SK-N-SH (cell line): ENCODE measurements at regions not wholly inside any gene's neighbourhood (a gene's known extent, or its start where the extent isn't known, plus 50 kb on each side); places are given as distances from the start of the nearest gene placed in this dataset.

Experiments
- CTCF ChIA-PET: fragments of 300-600, 350-600 bp; formaldehyde crosslinking; extraction: SDS; loops from one replicate; lab custom pipeline; 2021; lab: Yijun Ruan, JAX
- POLR2A ChIA-PET: fragments of 350-600 bp; sonication (Branson Sonifier 250); formaldehyde crosslinking; extraction: SDS; loops from one replicate; lab custom pipeline; 2020; ENCODE audit warnings: antibody characterized with exemption, inconsistent platforms; lab: Yijun Ruan, JAX
- DNase-seq: peaks from one replicate; pipeline ENCODE4 v3.0.0; 2012
- H2AFZ ChIP-seq: fragments of 200-600 bp; sonication (generic); 2 replicates; pipeline ENCODE4 v1.8.1; 2016; ENCODE audit warnings: antibody characterized with exemption, mild to moderate bottlenecking, low read depth
- H3F3A ChIP-seq: fragments of 200-600 bp; sonication (generic); replicated peaks from 2 replicates; pipeline ENCODE3; 2016; ENCODE audit warnings: antibody characterized with exemption, mild to moderate bottlenecking; ENCODE audit not compliant: insufficient read depth
- H3K27ac ChIP-seq, 2 experiments: fragments of 200-500 bp in 1 of 2; fragments of 200-600 bp in 1 of 2; sonication (Bioruptor generic) in 1 of 2; sonication (generic), shearing (Covaris generic) in 1 of 2; 2 replicates each; pipeline versions ENCODE4 v1.5.1 to v1.6.1; 2014 to 2016; ENCODE audit warnings: low read depth in 2 of 2, inconsistent platforms in 1 of 2, low read length in 1 of 2, mild to moderate bottlenecking in 1 of 2, mixed read lengths in 1 of 2
- H3K27me3 ChIP-seq: fragments of 200-600 bp; sonication (generic), shearing (Covaris generic); 2 replicates; pipeline ENCODE4 v1.6.1; 2016; ENCODE audit warnings: mixed run types; ENCODE audit not compliant: insufficient read depth
- H3K36me3 ChIP-seq, 2 experiments: fragments of 200-500 bp in 1 of 2; fragments of 200-600 bp in 1 of 2; sonication (Bioruptor generic) in 1 of 2; sonication (generic) in 1 of 2; replicated peaks in 1 of 2; 2 replicates each; pipeline versions ENCODE3 to v1.5.1; 2014 to 2016; ENCODE audit warnings: low read length in 1 of 2, mild to moderate bottlenecking in 1 of 2; ENCODE audit not compliant: insufficient read depth in 2 of 2, control insufficient read depth in 1 of 2
- H3K4me1 ChIP-seq, 2 experiments: fragments of 200-500 bp in 1 of 2; fragments of 200-600 bp in 1 of 2; sonication (Bioruptor generic) in 1 of 2; sonication (generic), shearing (Covaris generic) in 1 of 2; 2 replicates each; pipeline versions ENCODE4 v1.5.1 to v1.6.1; 2014 to 2016; ENCODE audit warnings: low read depth in 1 of 2, low read length in 1 of 2, mixed run types in 1 of 2; ENCODE audit not compliant: insufficient read depth in 2 of 2, control insufficient read depth in 1 of 2
- H3K4me2 ChIP-seq: fragments of 200-600 bp; sonication (generic), shearing (Covaris generic); 2 replicates; pipeline ENCODE4 v1.6.1; 2017; ENCODE audit warnings: mixed run types
- H3K4me3 ChIP-seq, 2 experiments: fragments of 200-500 bp in 1 of 2; fragments of 200-600 bp in 1 of 2; sonication (Bioruptor generic) in 1 of 2; sonication (generic), shearing (Covaris generic) in 1 of 2; 2 replicates each; pipeline versions ENCODE4 v1.5.1 to v1.8.1; 2014 to 2016; ENCODE audit warnings: low read depth in 2 of 2, inconsistent platforms in 1 of 2, low read length in 1 of 2, mild to moderate bottlenecking in 1 of 2, mixed read lengths in 1 of 2, moderate library complexity in 1 of 2
- H3K79me2 ChIP-seq: fragments of 200-600 bp; sonication (generic); 2 replicates; pipeline ENCODE4 v1.8.1; 2017; ENCODE audit warnings: mild to moderate bottlenecking; ENCODE audit not compliant: insufficient read depth
- H3K9ac ChIP-seq: fragments of 200-600 bp; sonication (generic); 2 replicates; pipeline ENCODE4 v1.6.1; 2017; ENCODE audit warnings: mixed run types
- H3K9me2 ChIP-seq: fragments of 200-600 bp; sonication (generic); 2 replicates; pipeline ENCODE4 v1.6.1; 2017; ENCODE audit warnings: mixed run types
- H3K9me3 ChIP-seq: fragments of 200-600 bp; sonication (generic); 2 replicates; pipeline ENCODE4 v1.6.1; 2017; ENCODE audit warnings: mixed run types, mild to moderate bottlenecking, moderate library complexity
- H4K20me1 ChIP-seq: fragments of 200-600 bp; sonication (generic); 2 replicates; pipeline ENCODE4 v1.6.1; 2017; ENCODE audit warnings: mild to moderate bottlenecking, mixed run types; ENCODE audit not compliant: insufficient read depth
- CHD2 ChIP-seq: fragments of 150-350 bp; IDR thresholded peaks from 2 replicates; pipeline ENCODE4 v1.6.1; 2018; ENCODE audit warnings: low read length; ENCODE audit not compliant: partially characterized antibody
- ELF1 ChIP-seq: IDR thresholded peaks from 2 replicates; pipeline ENCODE4 v1.4.0; 2012
- EZH2phosphoT487 ChIP-seq: fragments of 200-600 bp; sonication (generic); IDR thresholded peaks from 2 replicates; pipeline ENCODE4 v1.6.1; 2017; ENCODE audit warnings: low read depth, mixed run types, mild to moderate bottlenecking, antibody characterized with exemption, moderate library complexity, borderline replicate concordance
- FOXJ3 ChIP-seq: sonication (generic); formaldehyde crosslinking; IDR thresholded peaks from 2 replicates; pipeline ENCODE4 v1.5.1; 2020; ENCODE audit warnings: mild to moderate bottlenecking, missing genetic modification reagents
- FOXM1 ChIP-seq: IDR thresholded peaks from 2 replicates; pipeline ENCODE4 v1.4.0; 2012; ENCODE audit warnings: low read depth, mild to moderate bottlenecking
- GABPA ChIP-seq: IDR thresholded peaks from 2 replicates; pipeline ENCODE4 v1.4.0; 2012; ENCODE audit warnings: low read depth, mild to moderate bottlenecking
- GATA2 ChIP-seq: sonication (generic); formaldehyde crosslinking; IDR thresholded peaks from 2 replicates; pipeline ENCODE4 v1.5.0; 2020; ENCODE audit warnings: mild to moderate bottlenecking, missing genetic modification reagents
- MXI1 ChIP-seq: IDR thresholded peaks from 2 replicates; pipeline ENCODE4 v1.6.1; 2012; ENCODE audit warnings: mild to moderate bottlenecking, low read depth, low read length, improper control_type of control experiment
- NRF1 ChIP-seq: IDR thresholded peaks from 2 replicates; pipeline ENCODE4 v1.6.1; 2012; ENCODE audit warnings: low read depth, mild to moderate bottlenecking, low read length
- POLR2AphosphoS5 ChIP-seq: IDR thresholded peaks from 2 replicates; pipeline ENCODE4 v1.6.1; 2012; ENCODE audit warnings: low read depth, low read length
- RFX5 ChIP-seq: IDR thresholded peaks from 2 replicates; pipeline ENCODE4 v1.6.1; 2012; ENCODE audit warnings: mild to moderate bottlenecking, improper control_type of control experiment, low read length
- RXRA ChIP-seq: IDR thresholded peaks from 2 replicates; pipeline ENCODE4 v1.4.0; 2012; ENCODE audit warnings: low read depth, mild to moderate bottlenecking, borderline replicate concordance
- TAF1 ChIP-seq: IDR thresholded peaks from 2 replicates; pipeline ENCODE4 v1.6.1; 2012; ENCODE audit warnings: low read depth, mild to moderate bottlenecking, low read length, moderate library complexity, borderline replicate concordance
- TCF12 ChIP-seq: IDR thresholded peaks from 2 replicates; pipeline ENCODE4 v1.4.0; 2012
- TEAD4 ChIP-seq: IDR thresholded peaks from 2 replicates; pipeline ENCODE4 v1.4.0; 2012; ENCODE audit warnings: mild to moderate bottlenecking, borderline replicate concordance; ENCODE audit not compliant: insufficient read depth
- USF1 ChIP-seq: IDR thresholded peaks from 2 replicates; pipeline ENCODE4 v1.4.0; 2012; ENCODE audit warnings: low read depth, borderline replicate concordance
- USF2 ChIP-seq: fragments of 150-350 bp; IDR thresholded peaks from 2 replicates; pipeline ENCODE4 v1.6.1; 2017; ENCODE audit warnings: antibody characterized with exemption, low read length, low read depth, borderline replicate concordance
- YY1 ChIP-seq: IDR thresholded peaks from 2 replicates; pipeline ENCODE4 v1.4.0; 2012; ENCODE audit warnings: low read depth, mild to moderate bottlenecking
- WGBS: methylation state at CpG from one replicate; pipeline ENCODE4 v1.1.6; 2017; ENCODE audit warnings: low lambda C conversion rate; 5-methylcytosine and 5-hydroxymethylcytosine counted together
- TF ChIP-seq, protein P1 (sequence below): fragments of 200-600 bp; sonication (generic); IDR thresholded peaks from 2 replicates; pipeline ENCODE4 v1.6.1; 2017; ENCODE audit warnings: antibody characterized with exemption, mild to moderate bottlenecking, moderate library complexity
- TF ChIP-seq, protein P2 (sequence below): fragments of 150-350 bp; IDR thresholded peaks from 2 replicates; pipeline ENCODE4 v1.6.1; 2016; ENCODE audit warnings: mild to moderate bottlenecking, low read depth, low read length

- Histone ChIP-seq H3K9me2 (peaks cover 4% of the 10 kb centered on the region), H3F3A (peaks cover 16% of the 10 kb centered on the region), H2AFZ (no peak overlapping the region), H4K20me1 (no peaks in the 10 kb centered on the region), H3K36me3 (no peaks in the 10 kb centered on the region), H3K9me3 (no peaks in the 10 kb centered on the region), H3K27me3 (no peaks in the 10 kb centered on the region), H3K4me2 (no peak overlapping the region), H3K27ac (no peak overlapping the region), H3K9ac (no peak overlapping the region)
- POLR2A ChIA-PET = no interaction called here
- no peak for DNase-seq
- CTCF ChIA-PET = interaction anchor here (1.0 kb wide), 1 partner anchor 10 kb away, joined by 3 read pairs; no protein-coding TSS in a partner anchor
- TF ChIP-seq RXRA (no peak), TCF12 (no peak), FOXJ3 (CRISPR knock-in tag) (no peak), USF1 (no peak), YY1 (no peak), RFX5 (no peak), USF2 (no peak), EZH2phosphoT487 (no peak), NRF1 (no peak), CHD2 (no peak), POLR2AphosphoS5 (no peak)
- TF ChIP-seq, protein P1, sequence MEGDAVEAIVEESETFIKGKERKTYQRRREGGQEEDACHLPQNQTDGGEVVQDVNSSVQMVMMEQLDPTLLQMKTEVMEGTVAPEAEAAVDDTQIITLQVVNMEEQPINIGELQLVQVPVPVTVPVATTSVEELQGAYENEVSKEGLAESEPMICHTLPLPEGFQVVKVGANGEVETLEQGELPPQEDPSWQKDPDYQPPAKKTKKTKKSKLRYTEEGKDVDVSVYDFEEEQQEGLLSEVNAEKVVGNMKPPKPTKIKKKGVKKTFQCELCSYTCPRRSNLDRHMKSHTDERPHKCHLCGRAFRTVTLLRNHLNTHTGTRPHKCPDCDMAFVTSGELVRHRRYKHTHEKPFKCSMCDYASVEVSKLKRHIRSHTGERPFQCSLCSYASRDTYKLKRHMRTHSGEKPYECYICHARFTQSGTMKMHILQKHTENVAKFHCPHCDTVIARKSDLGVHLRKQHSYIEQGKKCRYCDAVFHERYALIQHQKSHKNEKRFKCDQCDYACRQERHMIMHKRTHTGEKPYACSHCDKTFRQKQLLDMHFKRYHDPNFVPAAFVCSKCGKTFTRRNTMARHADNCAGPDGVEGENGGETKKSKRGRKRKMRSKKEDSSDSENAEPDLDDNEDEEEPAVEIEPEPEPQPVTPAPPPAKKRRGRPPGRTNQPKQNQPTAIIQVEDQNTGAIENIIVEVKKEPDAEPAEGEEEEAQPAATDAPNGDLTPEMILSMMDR = no peak
- TF ChIP-seq, all 33 proteins: peak for 0
- peaks cover 0 to 7% of the 10 kb centered on the region in 2 experiments; a peak in 1 of 4 replicates for H3K4me1 ChIP-seq
- 87% methylated on average over 4 of the region's 4 CpGs for WGBS
- no peaks in the 10 kb centered on the region for H3K79me2 ChIP-seq
- H3K4me3 ChIP-seq = no peak overlapping the region
These were observed 207.7 kb downstream of the DSEL start for GRCh38 chr18:67308819-67309218.

GRCh38 chr18:67305466-67305865 is 211.1 kb downstream of the DSEL start:
- H3K4me2 ChIP-seq = no peak overlapping the region
- H3K27ac ChIP-seq = no peak overlapping the region
- no peaks in the 10 kb centered on the region for H3K4me1 ChIP-seq
- no peak for DNase-seq
- no peaks in the 10 kb centered on the region for H3K9me3 ChIP-seq
- no peaks in the 10 kb centered on the region for H3K79me2 ChIP-seq
- H3K27me3 ChIP-seq = no peaks in the 10 kb centered on the region
- no peaks in the 10 kb centered on the region for H3K36me3 ChIP-seq
- 80% methylated on average over 3 of the region's 3 CpGs for WGBS
- H3K9ac ChIP-seq = no peak overlapping the region
- POLR2A ChIA-PET = no interaction called here
- H2AFZ ChIP-seq = no peak overlapping the region
- CTCF ChIA-PET = no interaction called here
- H3F3A ChIP-seq = peaks cover 8% of the 10 kb centered on the region
- H3K4me3 ChIP-seq = no peak overlapping the region
- peaks cover 4% of the 10 kb centered on the region for H3K9me2 ChIP-seq
- H4K20me1 ChIP-seq = no peaks in the 10 kb centered on the region
- TF ChIP-seq ELF1 (no peak), TAF1 (no peak), GATA2 (CRISPR knock-in tag) (no peak), YY1 (no peak), MXI1 (no peak), USF1 (no peak), FOXM1 (no peak), GABPA (no peak), FOXJ3 (CRISPR knock-in tag) (no peak), TEAD4 (no peak)
- TF ChIP-seq, protein P2, sequence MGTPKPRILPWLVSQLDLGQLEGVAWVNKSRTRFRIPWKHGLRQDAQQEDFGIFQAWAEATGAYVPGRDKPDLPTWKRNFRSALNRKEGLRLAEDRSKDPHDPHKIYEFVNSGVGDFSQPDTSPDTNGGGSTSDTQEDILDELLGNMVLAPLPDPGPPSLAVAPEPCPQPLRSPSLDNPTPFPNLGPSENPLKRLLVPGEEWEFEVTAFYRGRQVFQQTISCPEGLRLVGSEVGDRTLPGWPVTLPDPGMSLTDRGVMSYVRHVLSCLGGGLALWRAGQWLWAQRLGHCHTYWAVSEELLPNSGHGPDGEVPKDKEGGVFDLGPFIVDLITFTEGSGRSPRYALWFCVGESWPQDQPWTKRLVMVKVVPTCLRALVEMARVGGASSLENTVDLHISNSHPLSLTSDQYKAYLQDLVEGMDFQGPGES = no peak
- TF ChIP-seq, protein P1 = no peak
